Mucosa of descending colon (tissue), 3 donors: ENCODE measurements at regions not wholly inside any gene's neighbourhood (a gene's known extent, or its start where the extent isn't known, plus 50 kb on each side); places are given as distances from the start of the nearest gene placed in this dataset.
"Not testable (repeated sequence)": the region's sequence is repeated elsewhere in the genome, so short reads cannot be mapped to it uniquely, and the experiment has no call there.

ENCODE experiments used
- ATAC-seq: fragments of 200-7000 bp; cut with Tn5 transposase; one replicate; pipeline ENCODE4 v1.9.1; 2020; ENCODE audit warnings: mild to moderate bottlenecking, moderate library complexity
- DNase-seq, 3 donors: peaks; one replicate each; pipeline ENCODE4 v3.0.0-alpha.2; 2020
- H3K36me3 ChIP-seq: fragments of 200-600 bp; one replicate; pipeline ENCODE4 v1.8.0; 2021; ENCODE audit warnings: low read depth, mild to moderate bottlenecking
- H3K4me1 ChIP-seq: fragments of 200-600 bp; one replicate; pipeline ENCODE4 v1.8.0; 2021; ENCODE audit warnings: low read depth, mild to moderate bottlenecking
- H3K4me3 ChIP-seq: fragments of 200-600 bp; one replicate; pipeline ENCODE4 v1.8.0; 2021; ENCODE audit warnings: mild to moderate bottlenecking
- H3K9me3 ChIP-seq: fragments of 200-600 bp; one replicate; pipeline ENCODE4 v1.8.0; 2021; ENCODE audit warnings: mild to moderate bottlenecking
- CTCF ChIP-seq: fragments of 200-600 bp; IDR thresholded peaks from one replicate; pipeline ENCODE4 v1.8.0; 2022; ENCODE audit warnings: antibody characterized with exemption, mild to moderate bottlenecking
- intact Hi-C, 2 donors: fragments of 100-400 bp; cut with DNase I in 1 of 2; cut with micrococcal nuclease in 1 of 2; formaldehyde crosslinking; loops; one replicate each; pipeline versions ENCODE4 v1.11.0 to v1.11.1; 2022; cut with DNase I, micrococcal nuclease
- donor health status: DM: no; HTN: no; CAD: no; lungs with moderate emphysema.
- donor health status: DM: no; HTN: no; CAD: no.
- donor health status: DM: no; HTN: yes; CAD: no.

GRCh38 chr5:82719368-82719767, 357.8 kb downstream of the TMEM167A start:
- no peaks in the 10 kb centered on the region for H3K9me3 ChIP-seq
- no peak for DNase-seq
- intact Hi-C loops, result no loop called here

GRCh38 chr5:82717738-82718137, 359.5 kb downstream of the TMEM167A start:
- Histone ChIP-seq H3K4me1 (no peaks in the 10 kb centered on the region), H3K4me3 (no peak overlapping the region), H3K9me3 (no peaks in the 10 kb centered on the region), H3K36me3 (no peaks in the 10 kb centered on the region)
- TF ChIP-seq CTCF, result no peak
- ATAC-seq, result no peak
- no peak for DNase-seq
- intact Hi-C loops, result no loop called here

More at GRCh38 chr5:82719368-82719767, 357.8 kb downstream of the TMEM167A start:
- Histone ChIP-seq H3K36me3 (no peaks in the 10 kb centered on the region), H3K4me1 (no peaks in the 10 kb centered on the region), H3K4me3 (no peak overlapping the region)
- no peak for TF ChIP-seq CTCF
- ATAC-seq, result no peak

- H3K9me3 ChIP-seq, DNase-seq, ATAC-seq, H3K4me1 ChIP-seq, H3K36me3 ChIP-seq, H3K4me3 ChIP-seq, intact Hi-C loops: not testable (repeated sequence)
Measured at GRCh38 chr5:82714732-82715131, 362.5 kb downstream of the TMEM167A start.

GRCh38 chr5:82713811-82714210, 363.4 kb downstream of the TMEM167A start:
- Histone ChIP-seq H3K9me3 (no peaks in the 10 kb centered on the region), H3K4me3 (no peak overlapping the region), H3K4me1 (no peaks in the 10 kb centered on the region), H3K36me3 (no peaks in the 10 kb centered on the region)
- no peak for DNase-seq
- intact Hi-C loops, result no loop called here
- ATAC-seq, result no peak
- TF ChIP-seq CTCF, result no peak

- H3K4me3 ChIP-seq, result no peak overlapping the region
- ATAC-seq (no peak), DNase-seq (no peak)
- intact Hi-C loops, result no loop called here
- no peaks in the 10 kb centered on the region for H3K36me3 ChIP-seq
- no peaks in the 10 kb centered on the region for H3K4me1 ChIP-seq
- no peaks in the 10 kb centered on the region for H3K9me3 ChIP-seq
- no peak for TF ChIP-seq CTCF
Measured at GRCh38 chr5:82707741-82708140, 369.5 kb downstream of the TMEM167A start.

GRCh38 chr5:82704381-82704780, 372.8 kb downstream of the TMEM167A start:
- ATAC-seq (no peak), DNase-seq (no peak)
- Histone ChIP-seq H3K4me1 (no peaks in the 10 kb centered on the region), H3K4me3 (no peak overlapping the region), H3K36me3 (no peaks in the 10 kb centered on the region), H3K9me3 (no peaks in the 10 kb centered on the region)
- intact Hi-C loops, result no loop called here
- TF ChIP-seq CTCF, result no peak
